Effector memory CD4-positive, alpha-beta T cell (primary cell): ENCODE measurements at regions not wholly inside any gene's neighbourhood (a gene's known extent, or its start where the extent isn't known, plus 50 kb on each side); places are given as distances from the start of the nearest gene placed in this dataset.

ENCODE experiments used
- DNase-seq, 3 donors: peaks; one replicate each; pipeline ENCODE4 v3.0.0-alpha.2; 2020
- H3K27ac ChIP-seq: 2 replicates; pipeline ENCODE4 v1.7.0; 2013; ENCODE audit warnings: mild to moderate bottlenecking, low read length, moderate library complexity; ENCODE audit not compliant: insufficient read depth, poor library complexity, severe bottlenecking
- H3K27me3 ChIP-seq: replicated peaks from 2 replicates; pipeline ENCODE4 v1.7.0; 2013; ENCODE audit warnings: mild to moderate bottlenecking, low read length; ENCODE audit not compliant: insufficient read depth, control insufficient read depth, poor library complexity, severe bottlenecking
- H3K36me3 ChIP-seq: 2 replicates; pipeline ENCODE4 v1.7.0; 2013; ENCODE audit warnings: mild to moderate bottlenecking, low read length, moderate library complexity; ENCODE audit not compliant: control insufficient read depth, insufficient read depth
- H3K4me1 ChIP-seq: 2 replicates; pipeline ENCODE4 v1.7.0; 2013; ENCODE audit warnings: low read length, mild to moderate bottlenecking; ENCODE audit not compliant: control insufficient read depth, insufficient read depth, poor library complexity, severe bottlenecking
- H3K4me3 ChIP-seq: 2 replicates; pipeline ENCODE4 v1.7.0; 2013; ENCODE audit warnings: low read length, low read depth, mild to moderate bottlenecking; ENCODE audit not compliant: insufficient read depth, poor library complexity, severe bottlenecking
- H3K9me3 ChIP-seq: 2 replicates; pipeline ENCODE4 v1.7.0; 2013; ENCODE audit warnings: mild to moderate bottlenecking, low read length, moderate library complexity; ENCODE audit not compliant: control insufficient read depth

GRCh38 chr7:22942191-22942590, 71.7 kb downstream of the HYCC1 start:
- no peak overlapping the region for H3K4me3 ChIP-seq
- no peaks in the 10 kb centered on the region for H3K4me1 ChIP-seq
- no peak for DNase-seq
- no peaks in the 10 kb centered on the region for H3K36me3 ChIP-seq
- H3K27ac ChIP-seq: no peak overlapping the region
- no peaks in the 10 kb centered on the region for H3K27me3 ChIP-seq
- no peaks in the 10 kb centered on the region for H3K9me3 ChIP-seq

- Histone ChIP-seq H3K4me1 (no peaks in the 10 kb centered on the region), H3K36me3 (no peaks in the 10 kb centered on the region), H3K4me3 (no peak overlapping the region), H3K9me3 (no peaks in the 10 kb centered on the region), H3K27me3 (no peaks in the 10 kb centered on the region), H3K27ac (no peak overlapping the region)
- no peak for DNase-seq
Observed at GRCh38 chr7:22939842-22940241, 74.1 kb downstream of the HYCC1 start.

- no peaks in the 10 kb centered on the region for H3K27me3 ChIP-seq
- no peak overlapping the region for H3K27ac ChIP-seq
- H3K4me1 ChIP-seq: no peaks in the 10 kb centered on the region
- DNase-seq: no peak
- no peaks in the 10 kb centered on the region for H3K9me3 ChIP-seq
- H3K36me3 ChIP-seq: no peaks in the 10 kb centered on the region
- no peak overlapping the region for H3K4me3 ChIP-seq
Observed at GRCh38 chr7:22937946-22938345, 76.0 kb downstream of the HYCC1 start.

GRCh38 chr7:22936246-22936645, 77.7 kb downstream of the HYCC1 start:
- DNase-seq: no peak
- Histone ChIP-seq H3K4me1 (no peaks in the 10 kb centered on the region), H3K27ac (no peak overlapping the region), H3K9me3 (no peaks in the 10 kb centered on the region), H3K27me3 (no peaks in the 10 kb centered on the region), H3K36me3 (no peaks in the 10 kb centered on the region), H3K4me3 (no peak overlapping the region)

DNA sequence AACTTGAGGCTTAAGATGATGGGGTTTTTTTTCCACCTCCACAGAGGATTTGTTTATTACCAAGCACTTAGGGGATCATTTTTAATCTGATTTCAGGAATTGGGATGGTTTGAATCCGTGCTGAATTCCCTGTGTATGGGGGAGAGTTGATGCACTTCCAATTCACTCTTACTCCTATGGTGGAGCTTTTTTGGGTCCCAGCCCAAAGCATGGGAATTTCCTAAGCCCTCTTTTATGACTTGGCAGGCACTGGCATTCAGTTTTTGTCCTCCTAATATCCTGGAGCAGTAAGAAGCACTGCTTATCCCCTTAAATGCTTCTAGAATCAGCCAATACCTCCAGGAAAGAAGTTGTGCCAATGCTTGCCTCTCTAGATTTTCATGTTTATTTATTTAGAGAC, 78.7 kb downstream of the HYCC1 start:
- H3K36me3 ChIP-seq: no peaks in the 10 kb centered on the region
- no peak for DNase-seq
- H3K4me3 ChIP-seq: no peak overlapping the region
- no peak overlapping the region for H3K27ac ChIP-seq
- H3K9me3 ChIP-seq: no peaks in the 10 kb centered on the region
- no peaks in the 10 kb centered on the region for H3K27me3 ChIP-seq
- H3K4me1 ChIP-seq: no peaks in the 10 kb centered on the region

DNA sequence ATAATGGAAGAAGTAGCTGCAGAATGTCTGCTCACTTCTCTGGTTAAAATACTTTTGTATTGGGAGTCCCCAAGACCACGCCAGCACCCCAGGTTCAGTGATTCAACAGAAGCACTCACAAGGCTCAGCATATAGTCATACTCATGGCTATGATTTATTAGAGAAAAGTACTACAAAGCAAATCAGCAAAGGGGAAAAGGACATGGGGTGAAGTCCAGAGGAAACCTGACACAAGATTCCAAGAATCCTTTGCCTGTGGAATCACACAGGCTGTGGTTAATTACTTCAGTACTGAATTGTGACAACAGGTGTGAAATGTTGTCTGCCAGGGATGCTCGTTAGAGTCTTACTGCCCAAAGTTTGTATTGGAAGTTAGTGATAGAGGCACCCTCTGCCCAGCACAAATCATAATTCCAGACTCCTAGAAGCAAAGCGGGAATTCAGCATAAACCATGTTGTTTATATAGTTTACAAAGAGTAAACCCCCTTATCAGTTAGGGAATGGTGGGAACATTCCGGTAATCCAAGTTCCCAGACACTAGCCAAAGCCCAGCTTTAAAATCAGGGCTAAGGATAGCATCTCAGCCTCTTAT, 79.4 kb downstream of the HYCC1 start:
- no peaks in the 10 kb centered on the region for H3K4me1 ChIP-seq
- H3K27ac ChIP-seq: no peak overlapping the region
- H3K36me3 ChIP-seq: no peaks in the 10 kb centered on the region
- H3K4me3 ChIP-seq: no peak overlapping the region
- no peak for DNase-seq
- no peaks in the 10 kb centered on the region for H3K9me3 ChIP-seq
- no peaks in the 10 kb centered on the region for H3K27me3 ChIP-seq

DNA sequence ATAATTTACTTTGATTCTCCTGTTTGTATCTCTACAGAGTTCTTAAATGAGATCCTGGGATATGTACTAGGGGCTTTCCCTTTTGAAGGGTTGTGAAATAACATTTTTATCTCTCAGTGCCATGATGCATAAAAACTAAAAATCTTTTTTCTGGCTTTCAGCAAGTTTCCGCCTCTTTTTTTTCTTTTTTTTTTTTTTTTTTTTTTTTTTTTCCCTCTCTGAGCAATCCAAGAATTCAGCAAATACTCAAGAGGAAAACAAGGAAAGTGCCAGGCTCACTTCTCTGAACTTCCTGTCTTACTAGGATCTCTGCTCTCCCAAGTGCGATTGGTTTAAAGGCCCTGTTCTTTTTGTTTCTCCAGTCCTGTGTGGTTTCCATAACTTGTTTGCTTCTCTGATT, 79.9 kb downstream of the HYCC1 start:
- Histone ChIP-seq H3K9me3 (no peaks in the 10 kb centered on the region), H3K27ac (no peak overlapping the region), H3K4me3 (no peak overlapping the region), H3K27me3 (no peaks in the 10 kb centered on the region), H3K36me3 (no peaks in the 10 kb centered on the region), H3K4me1 (no peaks in the 10 kb centered on the region)
- DNase-seq: no peak

GRCh38 chr7:22932896-22933295, 81.0 kb downstream of the HYCC1 start:
- no peak for DNase-seq
- Histone ChIP-seq H3K27ac (no peak overlapping the region), H3K4me3 (no peak overlapping the region), H3K4me1 (no peaks in the 10 kb centered on the region), H3K36me3 (no peaks in the 10 kb centered on the region), H3K9me3 (no peaks in the 10 kb centered on the region), H3K27me3 (no peaks in the 10 kb centered on the region)

DNA sequence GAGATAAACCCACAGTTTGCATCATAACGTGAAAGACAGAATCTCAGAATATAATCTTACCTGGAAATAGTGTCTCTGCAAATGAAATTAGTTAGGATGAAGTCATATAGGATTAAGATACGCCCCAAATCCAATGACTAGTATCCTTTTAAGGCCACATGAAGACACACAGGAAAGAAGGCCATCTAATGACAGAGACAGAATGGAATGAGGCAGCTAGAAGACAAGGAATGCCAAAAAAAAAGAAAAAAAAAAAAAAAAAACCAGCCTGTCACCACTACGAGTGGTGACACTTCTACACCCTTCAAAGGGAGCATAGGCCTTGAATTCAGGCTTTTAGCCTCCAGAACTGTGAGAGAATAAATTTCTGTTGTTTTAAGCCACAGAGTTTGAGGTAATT, 82.9 kb downstream of the HYCC1 start:
- Histone ChIP-seq H3K36me3 (no peaks in the 10 kb centered on the region), H3K9me3 (no peaks in the 10 kb centered on the region), H3K4me1 (no peaks in the 10 kb centered on the region), H3K27me3 (no peaks in the 10 kb centered on the region), H3K4me3 (no peak overlapping the region), H3K27ac (no peak overlapping the region)
- DNase-seq: no peak

DNA sequence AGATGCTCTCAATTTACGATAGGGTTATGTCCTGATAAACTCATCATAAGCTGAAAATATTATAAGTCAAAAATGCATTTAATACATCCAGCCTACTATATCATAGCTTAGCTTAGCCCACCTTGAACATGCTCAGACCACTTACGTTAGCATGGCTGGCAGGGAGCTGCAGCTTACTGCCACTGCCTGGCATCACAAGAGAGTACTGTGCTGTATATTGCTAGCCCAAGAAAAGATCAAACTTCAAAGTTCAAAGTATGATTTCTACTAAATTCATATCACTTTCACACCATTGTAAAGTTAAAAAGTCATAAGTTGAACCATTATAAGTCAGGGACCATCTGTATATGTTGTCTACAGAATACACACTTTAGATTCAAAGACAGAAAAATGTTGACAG, 91.6 kb downstream of the HYCC1 start:
- no peak overlapping the region for H3K4me3 ChIP-seq
- H3K4me1 ChIP-seq: no peaks in the 10 kb centered on the region

More for the DNA sequence above, 91.6 kb downstream of the HYCC1 start:
- Histone ChIP-seq H3K36me3 (no peaks in the 10 kb centered on the region), H3K27ac (no peak overlapping the region), H3K9me3 (no peaks in the 10 kb centered on the region), H3K27me3 (no peaks in the 10 kb centered on the region)
- no peak for DNase-seq
